Endothelial cell of umbilical vein (primary cell): ENCODE measurements at regions not wholly inside any gene's neighbourhood (a gene's known extent, or its start where the extent isn't known, plus 50 kb on each side); places are given as distances from the start of the nearest gene placed in this dataset.

Experiments used
- BruUV-seq: library from RNA; stranded (reverse); fragments of 400-500 nt; replicated peaks from 2 replicates; lab custom pipeline; 2021; lab: Mats Ljungman, UMichigan
- CTCF ChIA-PET: fragments of 300-600, 350-600 bp; sonication (Branson Sonifier 250); formaldehyde crosslinking; loops from one replicate; lab custom pipeline; 2021; ENCODE audit warnings: antibody characterized with exemption, inconsistent platforms; lab: Charles Lee
- POLR2A ChIA-PET: fragments of 300-600, 350-600 bp; sonication (Branson Sonifier 250); formaldehyde crosslinking; loops from one replicate; lab custom pipeline; 2021; ENCODE audit warnings: antibody characterized with exemption, inconsistent platforms; lab: Charles Lee
- DNase-seq: peaks from one replicate; pipeline ENCODE4 v3.0.0-alpha.2; 2011; ENCODE audit warnings: low read depth, low spot score
- FAIRE-seq: peaks from 2 replicates; lab custom pipeline; 2011; peaks lifted over from hg19 to GRCh38; lab: Jason Lieb, UNC
- H2AFZ ChIP-seq: 2 replicates; pipeline ENCODE4 v1.6.0; 2012; ENCODE audit warnings: low read depth, low read length, control low read depth, inconsistent platforms
- H3K27ac ChIP-seq: 2 replicates; pipeline ENCODE4 v1.5.1; 2011; ENCODE audit warnings: low read depth, mild to moderate bottlenecking, control low read depth, low read length, moderate library complexity; ENCODE audit not compliant: insufficient read depth
- H3K27me3 ChIP-seq, 2 experiments: 2 replicates each; pipeline versions ENCODE4 v1.6.0 to v1.6.1; 2011; ENCODE audit warnings: low read length in 2 of 2, mixed read lengths in 1 of 2; ENCODE audit not compliant: control insufficient read depth in 2 of 2, insufficient read depth in 2 of 2
- H3K36me3 ChIP-seq, 2 experiments: 2 replicates in 1 of 2; 3 replicates in 1 of 2; pipeline ENCODE4 v1.5.1; 2011; ENCODE audit warnings: low read length in 2 of 2, mild to moderate bottlenecking in 1 of 2, moderate library complexity in 1 of 2; ENCODE audit not compliant: control insufficient read depth in 2 of 2, insufficient read depth in 2 of 2; ENCODE audit errors: extremely low read depth in 1 of 2
- H3K4me1 ChIP-seq: 3 replicates; pipeline ENCODE4 v1.5.1; 2011; ENCODE audit warnings: mild to moderate bottlenecking, low read length; ENCODE audit not compliant: control insufficient read depth, insufficient read depth; ENCODE audit errors: extremely low read depth
- H3K4me2 ChIP-seq: 2 replicates; pipeline ENCODE4 v1.6.1; 2011; ENCODE audit warnings: low read length, control low read depth, mixed read lengths; ENCODE audit not compliant: insufficient read depth
- H3K4me3 ChIP-seq, 3 experiments: fragments of 200-600 bp in 1 of 3; sonication (generic), shearing (Covaris generic) in 1 of 3; replicated peaks in 1 of 3; 2 replicates each; pipeline ENCODE4 v1.5.1; 2011 to 2016; ENCODE audit warnings: control low read depth in 3 of 3, low read length in 3 of 3, mild to moderate bottlenecking in 2 of 3, inconsistent platforms in 1 of 3, low read depth in 1 of 3, moderate library complexity in 1 of 3; ENCODE audit not compliant: insufficient read depth in 1 of 3
- H3K79me2 ChIP-seq: 2 replicates; pipeline ENCODE4 v1.6.0; 2012; ENCODE audit warnings: low read length, inconsistent platforms; ENCODE audit not compliant: control insufficient read depth, insufficient read depth
- H3K9ac ChIP-seq: replicated peaks from 2 replicates; pipeline ENCODE3; 2011; ENCODE audit warnings: low read length, control low read depth; ENCODE audit not compliant: insufficient read depth; ENCODE audit errors: extremely low read depth
- H3K9me1 ChIP-seq: replicated peaks from 3 replicates; pipeline ENCODE4 v1.6.0; 2011; ENCODE audit warnings: mild to moderate bottlenecking, low read length; ENCODE audit not compliant: control insufficient read depth, insufficient read depth; ENCODE audit errors: extremely low read depth
- H3K9me3 ChIP-seq: replicated peaks from 2 replicates; pipeline ENCODE4 v1.5.1; 2012; ENCODE audit warnings: low read length, inconsistent platforms; ENCODE audit not compliant: control insufficient read depth, insufficient read depth
- H4K20me1 ChIP-seq: replicated peaks from 2 replicates; pipeline ENCODE3; 2011; ENCODE audit warnings: mild to moderate bottlenecking, low read length; ENCODE audit not compliant: control insufficient read depth, insufficient read depth; ENCODE audit errors: extremely low read depth
- CTCF ChIP-seq, 2 donors: IDR thresholded peaks; 1 replicate in 1 of 2; 2 replicates in 1 of 2; pipeline ENCODE4 v1.5.1; 2011; ENCODE audit warnings: low read length in 2 of 2, mild to moderate bottlenecking in 2 of 2, moderate library complexity in 2 of 2, control low read depth in 1 of 2, inconsistent platforms in 1 of 2, low read depth in 1 of 2; ENCODE audit not compliant: insufficient read depth in 1 of 2; ENCODE audit errors: extremely low read depth in 1 of 2
- EZH2 ChIP-seq: IDR thresholded peaks from 2 replicates; pipeline ENCODE4 v1.6.1; 2012; ENCODE audit warnings: borderline replicate concordance, low read depth, mild to moderate bottlenecking, moderate library complexity, low read length, inconsistent platforms; ENCODE audit not compliant: severe bottlenecking
- FOS ChIP-seq: IDR thresholded peaks from 2 replicates; pipeline ENCODE4 v1.6.1; 2011; ENCODE audit warnings: mild to moderate bottlenecking, low read length, moderate library complexity, borderline replicate concordance; ENCODE audit not compliant: insufficient read depth
- GATA2 ChIP-seq: IDR thresholded peaks from 2 replicates; pipeline ENCODE4 v1.7.0; 2011; ENCODE audit warnings: low read depth, mild to moderate bottlenecking, moderate library complexity, mixed read lengths, low read length; ENCODE audit not compliant: insufficient read length, insufficient read depth
- JUN ChIP-seq: IDR thresholded peaks from 2 replicates; pipeline ENCODE4 v1.6.1; 2011; ENCODE audit warnings: borderline replicate concordance, low read depth; ENCODE audit not compliant: insufficient read length, insufficient read depth
- MAX ChIP-seq: IDR thresholded peaks from 2 replicates; pipeline ENCODE4 v1.6.1; 2011; ENCODE audit not compliant: insufficient read depth, insufficient read length
- MYC ChIP-seq: IDR thresholded peaks from one replicate; pipeline ENCODE4 v1.6.1; 2011; ENCODE audit warnings: mild to moderate bottlenecking, low read depth, low read length
- POLR2A ChIP-seq: IDR thresholded peaks from 2 replicates; pipeline ENCODE4 v1.6.1; 2012; ENCODE audit warnings: low read depth, mild to moderate bottlenecking, control low read depth, low read length
- POLR2AphosphoS5 ChIP-seq: IDR thresholded peaks from 2 replicates; pipeline ENCODE4 v1.6.1; 2012; ENCODE audit warnings: low read depth, mild to moderate bottlenecking, control low read depth, low read length, moderate library complexity; ENCODE audit not compliant: insufficient read depth
- dilution Hi-C: fragments of 300-500 bp; cut with MboI; formaldehyde crosslinking; loops from one replicate; pipeline ENCODE4 v1.15.0; 2019; ENCODE audit warnings: low sequenced_read_pairs; ENCODE audit not compliant: extremely low pct_ligation_motif_present
- intact Hi-C: fragments of 100-400 bp; cut with micrococcal nuclease; formaldehyde crosslinking; loops from one replicate; pipeline ENCODE4 v1.10.0; 2022

DNA sequence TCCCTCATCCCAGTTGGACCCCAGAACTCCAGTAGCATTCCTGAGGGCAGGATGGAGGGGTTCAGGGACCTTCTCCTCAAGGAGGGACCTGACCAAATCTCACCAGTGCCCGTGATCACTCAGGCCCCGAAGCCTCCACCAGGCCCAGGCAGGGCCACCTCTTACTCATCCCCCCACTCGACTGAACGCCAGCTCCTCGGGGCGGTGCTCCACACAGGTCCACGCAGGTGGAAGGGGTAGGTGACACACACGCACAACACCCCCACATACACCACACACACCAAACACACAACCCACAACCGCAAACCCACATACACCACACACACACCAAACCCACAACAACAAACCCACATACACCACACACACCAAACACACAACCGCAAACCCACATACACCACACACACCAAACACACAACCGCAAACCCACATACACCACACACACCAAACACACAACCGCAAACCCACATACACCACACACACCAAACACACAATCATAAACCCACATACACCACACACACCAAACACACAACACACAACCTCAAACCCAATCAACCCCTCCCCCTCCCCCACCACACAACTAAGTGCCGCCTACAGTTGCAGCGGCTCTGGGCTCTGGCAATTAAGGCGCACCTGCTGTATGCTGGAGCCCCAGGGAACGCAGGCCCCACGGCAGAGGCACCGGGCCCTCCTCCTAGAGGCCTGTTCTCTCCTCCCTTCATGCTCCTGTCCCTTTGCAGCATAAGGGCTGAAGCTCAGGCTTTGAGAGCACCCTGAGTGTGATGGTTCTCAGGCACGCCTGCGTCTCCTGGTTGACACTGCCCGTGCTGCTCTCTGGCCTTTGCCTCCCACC is 1318.1 kb downstream of the TBC1D22A start:
- TF ChIP-seq MAX (no peak), CTCF (IDR thresholded peaks at IDR 0.05; ENCODE audit: extremely low read depth in 1 of 2, insufficient read depth in 1 of 2, low read depth in 1 of 2, low read length in 2 of 2) (no peak), GATA2 (no peak), JUN (no peak), EZH2 (no peak), MYC (no peak), FOS (no peak), POLR2A (no peak), POLR2AphosphoS5 (no peak)
- no peaks in the 10 kb centered on the region for H3K79me2 ChIP-seq
- ChIA-PET POLR2A (no interaction called here), CTCF (no interaction called here)
- intact Hi-C loops: no loop called here
- H3K9me1 ChIP-seq: no peaks in the 10 kb centered on the region
- no peaks in the 10 kb centered on the region for H3K4me1 ChIP-seq
- H3K4me3 ChIP-seq: no peak overlapping the region
- H2AFZ ChIP-seq: no peak overlapping the region
- H3K9me3 ChIP-seq: peaks cover 13% of the 10 kb centered on the region
- no peaks in the 10 kb centered on the region for H3K27me3 ChIP-seq
- H3K27ac ChIP-seq: no peak overlapping the region
- H4K20me1 ChIP-seq: no peaks in the 10 kb centered on the region
- dilution Hi-C loops: no loop called here
- no peak overlapping the region for H3K4me2 ChIP-seq
- H3K9ac ChIP-seq: no peak overlapping the region
- no peak for FAIRE-seq
- DNase-seq: no peak
- H3K36me3 ChIP-seq: no peaks in the 10 kb centered on the region
- no TSS peak for BruUV-seq
